ENCODE measurements at regions not wholly inside any gene's neighbourhood (a gene's known extent, or its start where the extent isn't known, plus 50 kb on each side); places are given as distances from the start of the nearest gene placed in this dataset.

DNA sequence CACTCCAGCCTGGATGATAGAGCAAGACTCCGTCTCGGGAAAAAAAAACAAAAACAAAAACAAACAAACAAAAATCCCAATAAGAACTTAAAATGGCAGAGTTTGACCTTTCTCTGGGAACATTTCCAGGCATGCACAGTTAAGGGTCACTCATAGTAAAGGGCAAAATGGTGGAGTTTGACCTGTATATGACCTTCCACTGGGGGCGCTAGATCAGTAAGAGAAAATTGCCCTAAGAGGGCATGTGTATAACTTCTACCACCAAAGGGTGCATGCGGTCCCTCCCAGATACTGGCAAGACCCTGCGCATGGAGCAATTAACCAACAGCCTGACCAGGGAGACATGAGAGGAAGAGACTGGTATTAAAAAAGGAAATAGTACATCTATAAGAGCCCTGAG, 177.2 kb downstream of the MOSPD2 start:
- no peaks in the 10 kb centered on the region for H3K27me3 ChIP-seq
- H3K79me2 ChIP-seq: no peaks in the 10 kb centered on the region
- no peak overlapping the region for H3K4me2 ChIP-seq
- no peaks in the 10 kb centered on the region for H4K20me1 ChIP-seq (ENCODE audit: insufficient read depth, poor library complexity, severe bottlenecking)
- no peaks in the 10 kb centered on the region for H3K36me3 ChIP-seq (replicated peaks; ENCODE audit: insufficient read depth, low read depth)
- no peak overlapping the region for H2AFZ ChIP-seq
- no peak for TF ChIP-seq EZH2phosphoT487 (IDR thresholded peaks at IDR 0.05; ENCODE audit: low read depth, severe bottlenecking, unreplicated experiment)
- TF ChIP-seq EZH2 (IDR thresholded peaks at IDR 0.05; ENCODE audit: borderline replicate concordance): no peak
- TF ChIP-seq, protein P1, sequence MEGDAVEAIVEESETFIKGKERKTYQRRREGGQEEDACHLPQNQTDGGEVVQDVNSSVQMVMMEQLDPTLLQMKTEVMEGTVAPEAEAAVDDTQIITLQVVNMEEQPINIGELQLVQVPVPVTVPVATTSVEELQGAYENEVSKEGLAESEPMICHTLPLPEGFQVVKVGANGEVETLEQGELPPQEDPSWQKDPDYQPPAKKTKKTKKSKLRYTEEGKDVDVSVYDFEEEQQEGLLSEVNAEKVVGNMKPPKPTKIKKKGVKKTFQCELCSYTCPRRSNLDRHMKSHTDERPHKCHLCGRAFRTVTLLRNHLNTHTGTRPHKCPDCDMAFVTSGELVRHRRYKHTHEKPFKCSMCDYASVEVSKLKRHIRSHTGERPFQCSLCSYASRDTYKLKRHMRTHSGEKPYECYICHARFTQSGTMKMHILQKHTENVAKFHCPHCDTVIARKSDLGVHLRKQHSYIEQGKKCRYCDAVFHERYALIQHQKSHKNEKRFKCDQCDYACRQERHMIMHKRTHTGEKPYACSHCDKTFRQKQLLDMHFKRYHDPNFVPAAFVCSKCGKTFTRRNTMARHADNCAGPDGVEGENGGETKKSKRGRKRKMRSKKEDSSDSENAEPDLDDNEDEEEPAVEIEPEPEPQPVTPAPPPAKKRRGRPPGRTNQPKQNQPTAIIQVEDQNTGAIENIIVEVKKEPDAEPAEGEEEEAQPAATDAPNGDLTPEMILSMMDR (IDR thresholded peaks at IDR 0.05; ENCODE audit: poor library complexity): no peak
- no peaks in the 10 kb centered on the region for H3K9me3 ChIP-seq (ENCODE audit: low read depth)
- H3K4me3 ChIP-seq: no peak overlapping the region
- WGBS (ENCODE audit: low lambda C conversion rate, missing lambda C conversion rate): 83% methylated on average over 5 of the region's 5 CpGs
- no peaks in the 10 kb centered on the region for H3K9me2 ChIP-seq (replicated peaks; ENCODE audit: insufficient read depth)
- H3K27ac ChIP-seq: no peak overlapping the region
- no peaks in the 10 kb centered on the region for H3K4me1 ChIP-seq (ENCODE audit: insufficient read depth)
- DNase-seq (ENCODE audit: low spot score): no peak

DNA sequence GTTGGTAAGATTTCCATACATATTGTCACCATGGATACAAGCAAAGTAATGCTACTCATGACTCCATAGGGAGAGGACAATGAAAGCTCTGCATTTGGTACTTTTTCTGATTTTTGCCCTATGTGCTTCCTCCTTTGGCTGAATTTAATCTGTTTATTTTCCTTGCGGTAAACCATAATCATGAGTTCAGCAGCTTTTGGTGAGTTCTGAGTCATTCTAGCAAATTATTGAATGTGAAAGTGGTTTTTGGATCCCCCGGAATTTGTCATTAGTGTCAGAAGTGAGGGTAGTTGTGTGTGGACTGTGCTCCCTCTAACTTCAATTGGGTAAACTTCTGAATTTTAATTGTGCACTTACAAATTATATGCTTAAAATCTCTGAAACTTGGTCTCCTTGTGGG, 170.3 kb downstream of the MOSPD2 start:
- Histone ChIP-seq H3K79me2 (no peaks in the 10 kb centered on the region), H3K36me3 (replicated peaks; ENCODE audit: insufficient read depth, low read depth) (no peaks in the 10 kb centered on the region), H3K4me2 (no peak overlapping the region), H3K4me1 (ENCODE audit: insufficient read depth) (no peaks in the 10 kb centered on the region), H4K20me1 (ENCODE audit: insufficient read depth, poor library complexity, severe bottlenecking) (no peaks in the 10 kb centered on the region), H3K4me3 (no peak overlapping the region), H2AFZ (no peak overlapping the region), H3K9me3 (ENCODE audit: low read depth) (no peaks in the 10 kb centered on the region), H3K27me3 (no peaks in the 10 kb centered on the region), H3K9me2 (replicated peaks; ENCODE audit: insufficient read depth) (no peaks in the 10 kb centered on the region), H3K27ac (no peak overlapping the region)
- 95% methylated on average over 2 of the region's 2 CpGs for WGBS (ENCODE audit: low lambda C conversion rate, missing lambda C conversion rate)
- no peak for DNase-seq (ENCODE audit: low spot score)
- TF ChIP-seq EZH2 (IDR thresholded peaks at IDR 0.05; ENCODE audit: borderline replicate concordance) (no peak), EZH2phosphoT487 (IDR thresholded peaks at IDR 0.05; ENCODE audit: low read depth, severe bottlenecking, unreplicated experiment) (no peak)

GRCh38 chrX:15033917-15034316, 160.7 kb downstream of the MOSPD2 start:
- no peaks in the 10 kb centered on the region for H3K9me2 ChIP-seq (replicated peaks; ENCODE audit: insufficient read depth)
- H3K36me3 ChIP-seq (replicated peaks; ENCODE audit: insufficient read depth, low read depth): no peaks in the 10 kb centered on the region
- H3K27me3 ChIP-seq: no peaks in the 10 kb centered on the region
- H2AFZ ChIP-seq: no peak overlapping the region
- H3K27ac ChIP-seq: no peak overlapping the region
- H3K4me2 ChIP-seq: no peak overlapping the region
- H3K4me3 ChIP-seq: no peak overlapping the region
- DNase-seq (ENCODE audit: low spot score): no peak
- H3K9me3 ChIP-seq (ENCODE audit: low read depth): no peaks in the 10 kb centered on the region
- TF ChIP-seq EZH2 (IDR thresholded peaks at IDR 0.05; ENCODE audit: borderline replicate concordance) (no peak), EZH2phosphoT487 (IDR thresholded peaks at IDR 0.05; ENCODE audit: low read depth, severe bottlenecking, unreplicated experiment) (no peak)
- TF ChIP-seq, protein P1 (IDR thresholded peaks at IDR 0.05; ENCODE audit: poor library complexity): no peak
- H3K4me1 ChIP-seq (ENCODE audit: insufficient read depth): no peaks in the 10 kb centered on the region
- no peaks in the 10 kb centered on the region for H3K79me2 ChIP-seq
- no peaks in the 10 kb centered on the region for H4K20me1 ChIP-seq (ENCODE audit: insufficient read depth, poor library complexity, severe bottlenecking)

- Histone ChIP-seq H3K27me3 (no peaks in the 10 kb centered on the region), H4K20me1 (ENCODE audit: insufficient read depth, poor library complexity, severe bottlenecking) (no peaks in the 10 kb centered on the region), H3K4me2 (no peak overlapping the region), H3K79me2 (no peaks in the 10 kb centered on the region), H3K9me2 (replicated peaks; ENCODE audit: insufficient read depth) (no peaks in the 10 kb centered on the region), H3K4me1 (ENCODE audit: insufficient read depth) (no peaks in the 10 kb centered on the region), H3K9me3 (ENCODE audit: low read depth) (no peaks in the 10 kb centered on the region), H3K4me3 (no peak overlapping the region), H2AFZ (no peak overlapping the region), H3K27ac (no peak overlapping the region), H3K36me3 (replicated peaks; ENCODE audit: insufficient read depth, low read depth) (no peaks in the 10 kb centered on the region)
- TF ChIP-seq, protein P1 (IDR thresholded peaks at IDR 0.05; ENCODE audit: poor library complexity): no peak
- TF ChIP-seq EZH2phosphoT487 (IDR thresholded peaks at IDR 0.05; ENCODE audit: low read depth, severe bottlenecking, unreplicated experiment): no peak
- TF ChIP-seq EZH2 (IDR thresholded peaks at IDR 0.05; ENCODE audit: borderline replicate concordance): no peak
- WGBS (ENCODE audit: low lambda C conversion rate, missing lambda C conversion rate): 69% methylated on average over 3 of the region's 3 CpGs
- no peak for DNase-seq (ENCODE audit: low spot score)
Observed at GRCh38 chrX:15017491-15017890, 144.3 kb downstream of the MOSPD2 start.
